Limb (tissue), 2 donors: ENCODE measurements at regions not wholly inside any gene's neighbourhood (a gene's known extent, or its start where the extent isn't known, plus 50 kb on each side); places are given as distances from the start of the nearest gene placed in this dataset.

Experiments used
- DNase-seq, 2 donors: peaks; one replicate each; pipeline ENCODE4 v3.0.0-alpha.2; 2016; ENCODE audit errors: extremely low spot score in 2 of 2

- DNase-seq, result no peak
Observed at GRCh38 chr5:17167171-17167891, 50.1 kb upstream of the BASP1 start.
